HCT116 (cell line): ENCODE measurements at regions not wholly inside any gene's neighbourhood (a gene's known extent, or its start where the extent isn't known, plus 50 kb on each side); places are given as distances from the start of the nearest gene placed in this dataset.

Experiments used
- CEBPB ChIP-seq: IDR thresholded peaks from 2 replicates; pipeline ENCODE4 v1.6.1; 2012; ENCODE audit warnings: low read depth
- CTCF ChIP-seq, 3 experiments: fragments of 200-600 bp in 1 of 3; sonication (generic) in 1 of 3; IDR thresholded peaks in 2 of 3; conservative IDR thresholded peaks in 1 of 3; 2 replicates each; pipeline ENCODE4 v1.5.1; 2012 to 2017; ENCODE audit warnings: low read depth in 2 of 3, low read length in 2 of 3, antibody characterized with exemption in 1 of 3, borderline replicate concordance in 1 of 3, control low read depth in 1 of 3, mild to moderate bottlenecking in 1 of 3, mixed read lengths in 1 of 3, mixed run types in 1 of 3, moderate library complexity in 1 of 3; ENCODE audit not compliant: insufficient read depth in 1 of 3
- EGR1 ChIP-seq: IDR thresholded peaks from 2 replicates; pipeline ENCODE4 v1.6.1; 2012; ENCODE audit warnings: low read depth
- EZH2 ChIP-seq: fragments of 200-600 bp; sonication (generic); IDR thresholded peaks from 2 replicates; pipeline ENCODE4 v1.6.1; 2017; ENCODE audit warnings: antibody characterized with exemption, mixed run types
- FOSL1 ChIP-seq: IDR thresholded peaks from 2 replicates; pipeline ENCODE4 v1.6.1; 2012; ENCODE audit warnings: low read depth
- JUND ChIP-seq: IDR thresholded peaks from 2 replicates; pipeline ENCODE4 v1.6.1; 2012
- MAX ChIP-seq: IDR thresholded peaks from 2 replicates; pipeline ENCODE4 v1.6.1; 2012
- POLR2A ChIP-seq: IDR thresholded peaks from 2 replicates; pipeline ENCODE4 v1.7.0; 2011; ENCODE audit warnings: borderline replicate concordance; ENCODE audit not compliant: insufficient read depth, insufficient read length; ENCODE audit errors: extremely low read depth
- POLR2AphosphoS5 ChIP-seq: IDR thresholded peaks from 2 replicates; pipeline ENCODE4 v1.6.1; 2011; ENCODE audit warnings: mild to moderate bottlenecking, low read depth, low read length, moderate library complexity
- REST ChIP-seq: IDR thresholded peaks from 2 replicates; pipeline ENCODE4 v1.6.1; 2012; ENCODE audit warnings: low read depth
- SIN3A ChIP-seq: IDR thresholded peaks from 2 replicates; pipeline ENCODE4 v1.6.1; 2012; ENCODE audit warnings: low read depth
- SP1 ChIP-seq: IDR thresholded peaks from 2 replicates; pipeline ENCODE4 v1.6.1; 2012; ENCODE audit warnings: low read depth
- YY1 ChIP-seq: IDR thresholded peaks from 2 replicates; pipeline ENCODE4 v1.6.1; 2011; ENCODE audit warnings: low read length, low read depth, moderate library complexity, mild to moderate bottlenecking; ENCODE audit not compliant: insufficient replicate concordance; ENCODE audit errors: extremely low read depth
- ZNF274 ChIP-seq: fragments of 200-500 bp; sonication (Bioruptor generic); IDR thresholded peaks from 2 replicates; pipeline ENCODE4 v1.6.1; 2014; ENCODE audit warnings: mild to moderate bottlenecking, low read depth, low read length, inconsistent platforms

GRCh38 chr1:47708658-47709018 is 270.8 kb downstream of the FOXD2 start:
- TF ChIP-seq CTCF (IDR thresholded peaks at IDR 0.05 in 2 of 3, conservative IDR thresholded peaks at IDR 0.05 in 1 of 3; ENCODE audit: borderline replicate concordance in 1 of 3, insufficient read depth in 1 of 3, low read depth in 2 of 3, low read length in 2 of 3): no peak
- no peak for TF ChIP-seq POLR2A
- TF ChIP-seq EZH2: no peak
- TF ChIP-seq POLR2AphosphoS5: no peak
- TF ChIP-seq MAX: no peak
- no peak for TF ChIP-seq YY1
- no peak for TF ChIP-seq REST
- no peak for TF ChIP-seq JUND
- no peak for TF ChIP-seq EGR1
- no peak for TF ChIP-seq ZNF274
- TF ChIP-seq SP1: no peak
- TF ChIP-seq FOSL1: no peak
- no peak for TF ChIP-seq SIN3A
- TF ChIP-seq CEBPB: no peak
